Retinal pigment epithelial cell (primary cell): ENCODE measurements at regions not wholly inside any gene's neighbourhood (a gene's known extent, or its start where the extent isn't known, plus 50 kb on each side); places are given as distances from the start of the nearest gene placed in this dataset.

Source experiments
- DNase-seq: peaks from one replicate; pipeline ENCODE4 v3.0.0-alpha.2; 2010; ENCODE audit warnings: low read depth
- H3K4me3 ChIP-seq: 2 replicates; pipeline ENCODE4 v1.5.1; 2011; ENCODE audit warnings: mild to moderate bottlenecking, low read length, control low read depth, moderate library complexity
- CTCF ChIP-seq: conservative IDR thresholded peaks from 2 replicates; pipeline ENCODE4 v1.5.1; 2011; ENCODE audit warnings: low read depth, low read length, control low read depth, inconsistent platforms

GRCh38 chr5:86748538-86749105 lies 130.9 kb downstream of the COX7C start:
- no peak for DNase-seq
- TF ChIP-seq CTCF: no peak
- no peak overlapping the region for H3K4me3 ChIP-seq

- H3K4me3 ChIP-seq: no peak overlapping the region
- TF ChIP-seq CTCF: no peak
- no peak for DNase-seq
Observed at GRCh38 chr5:86749841-86750240, 132.1 kb downstream of the COX7C start.

GRCh38 chr5:86756839-86757238 lies 139.1 kb downstream of the COX7C start:
- H3K4me3 ChIP-seq: no peak overlapping the region
- no peak for DNase-seq
- no peak for TF ChIP-seq CTCF

DNA sequence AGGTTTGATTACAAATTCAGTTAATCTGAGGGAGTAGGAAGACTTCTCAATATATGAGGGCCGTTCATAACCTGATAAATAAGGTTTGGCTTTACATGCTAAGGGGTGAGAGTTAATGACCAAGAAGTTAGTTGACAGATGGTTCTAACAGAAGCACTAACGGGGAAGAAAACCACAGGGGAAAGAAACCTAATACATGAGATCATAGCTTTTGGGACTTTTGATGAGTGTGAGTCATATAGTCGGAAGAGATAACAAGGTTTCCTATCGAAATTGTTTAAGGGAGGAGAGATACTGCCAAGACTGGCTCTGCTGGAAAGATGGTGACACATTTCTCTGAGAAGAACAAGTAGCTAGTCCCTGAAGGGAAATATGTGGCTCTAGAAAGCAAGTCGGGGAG lies 140.1 kb downstream of the COX7C start:
- no peak for DNase-seq

DNA sequence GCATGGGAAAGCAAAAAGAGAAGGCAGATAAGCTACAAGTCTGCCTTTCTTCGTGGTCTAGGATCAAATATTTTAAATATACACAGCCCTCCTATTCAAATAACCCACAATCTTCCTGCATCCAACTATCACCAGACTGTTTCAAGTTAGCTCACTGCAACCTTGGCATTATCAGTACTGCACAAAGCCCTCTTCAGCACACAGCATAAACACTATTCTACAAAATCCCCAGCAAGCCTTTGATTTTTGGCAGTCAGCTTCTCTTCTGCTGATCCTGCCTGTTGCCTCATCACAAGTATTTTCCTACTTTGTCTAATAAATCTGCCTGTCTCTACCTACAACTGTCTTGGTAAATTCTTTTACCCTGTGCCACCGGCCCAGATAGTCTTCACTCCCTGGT lies 142.9 kb downstream of the COX7C start:
- no peak for DNase-seq
- TF ChIP-seq CTCF: no peak
- H3K4me3 ChIP-seq: no peak overlapping the region

More for the DNA sequence above, 140.1 kb downstream of the COX7C start:
- H3K4me3 ChIP-seq: no peak overlapping the region
- TF ChIP-seq CTCF: no peak

DNA sequence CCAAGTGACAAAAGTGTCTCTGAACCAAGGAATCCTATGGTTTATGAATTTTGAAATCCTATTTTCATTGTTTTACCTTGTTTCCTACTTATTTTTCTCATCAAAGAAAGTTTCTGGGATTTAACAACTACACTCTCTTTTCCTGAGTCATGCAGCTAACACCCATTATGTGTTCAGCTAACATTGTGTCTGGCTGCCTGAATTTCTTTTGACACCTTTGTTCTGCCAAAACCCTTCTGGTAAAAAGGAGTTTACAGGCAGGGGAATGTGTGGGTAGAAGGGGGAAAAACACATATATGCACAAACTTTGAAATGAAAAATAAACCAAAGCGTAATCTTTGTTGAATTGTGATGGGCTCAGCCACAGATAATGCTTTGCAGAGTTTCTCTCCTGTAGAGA lies 146.2 kb downstream of the COX7C start:
- no peak for DNase-seq
- no peak overlapping the region for H3K4me3 ChIP-seq
- TF ChIP-seq CTCF: no peak

DNA sequence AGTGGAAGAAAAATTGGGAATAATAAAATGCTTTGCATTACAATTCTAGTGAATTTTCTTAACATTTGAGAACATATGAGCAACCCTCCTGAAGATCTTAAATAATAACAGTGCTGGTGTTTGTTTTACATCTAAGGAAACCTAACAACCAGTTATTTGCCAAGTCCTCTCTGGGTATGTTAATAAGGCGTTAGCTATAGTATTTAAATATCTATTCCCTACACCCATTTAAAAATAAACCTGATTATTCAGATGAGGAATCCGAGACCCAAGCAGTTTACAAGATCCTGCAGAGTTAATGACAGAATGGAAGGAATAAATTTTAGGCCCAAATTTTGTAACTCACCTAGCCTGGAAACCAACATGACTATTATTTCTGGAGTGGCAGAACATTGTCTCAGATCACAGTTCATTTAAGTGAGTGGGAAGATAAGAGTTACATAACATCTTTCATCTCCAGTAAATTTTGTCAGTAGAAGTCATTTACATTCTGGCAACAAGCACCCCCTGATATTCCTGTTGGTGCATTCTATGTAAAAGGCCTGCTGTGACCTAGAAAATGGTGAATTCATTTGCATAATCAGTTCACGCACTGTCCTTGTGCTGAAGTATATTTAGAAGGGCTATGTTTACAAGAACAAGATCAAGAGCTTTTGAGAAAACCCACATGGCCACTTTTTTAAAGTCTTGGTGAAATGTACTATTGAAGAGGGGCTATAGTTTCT lies 148.2 kb downstream of the COX7C start:
- DNase-seq: no peak
- H3K4me3 ChIP-seq: no peak overlapping the region
- TF ChIP-seq CTCF: no peak
